GM19463 (cell line): ENCODE measurements at regions not wholly inside any gene's neighbourhood (a gene's known extent, or its start where the extent isn't known, plus 50 kb on each side); places are given as distances from the start of the nearest gene placed in this dataset.
A peak's percentile ranks its signal among the peaks of the same experiment; 100 is the strongest.

Experiments used
- ATAC-seq: cut with Tn5 transposase; IDR thresholded peaks from one replicate; pipeline ENCODE4 v1.9.1; 2021; ENCODE audit warnings: mild to moderate bottlenecking, moderate library complexity; ENCODE audit not compliant: unreplicated experiment

DNA sequence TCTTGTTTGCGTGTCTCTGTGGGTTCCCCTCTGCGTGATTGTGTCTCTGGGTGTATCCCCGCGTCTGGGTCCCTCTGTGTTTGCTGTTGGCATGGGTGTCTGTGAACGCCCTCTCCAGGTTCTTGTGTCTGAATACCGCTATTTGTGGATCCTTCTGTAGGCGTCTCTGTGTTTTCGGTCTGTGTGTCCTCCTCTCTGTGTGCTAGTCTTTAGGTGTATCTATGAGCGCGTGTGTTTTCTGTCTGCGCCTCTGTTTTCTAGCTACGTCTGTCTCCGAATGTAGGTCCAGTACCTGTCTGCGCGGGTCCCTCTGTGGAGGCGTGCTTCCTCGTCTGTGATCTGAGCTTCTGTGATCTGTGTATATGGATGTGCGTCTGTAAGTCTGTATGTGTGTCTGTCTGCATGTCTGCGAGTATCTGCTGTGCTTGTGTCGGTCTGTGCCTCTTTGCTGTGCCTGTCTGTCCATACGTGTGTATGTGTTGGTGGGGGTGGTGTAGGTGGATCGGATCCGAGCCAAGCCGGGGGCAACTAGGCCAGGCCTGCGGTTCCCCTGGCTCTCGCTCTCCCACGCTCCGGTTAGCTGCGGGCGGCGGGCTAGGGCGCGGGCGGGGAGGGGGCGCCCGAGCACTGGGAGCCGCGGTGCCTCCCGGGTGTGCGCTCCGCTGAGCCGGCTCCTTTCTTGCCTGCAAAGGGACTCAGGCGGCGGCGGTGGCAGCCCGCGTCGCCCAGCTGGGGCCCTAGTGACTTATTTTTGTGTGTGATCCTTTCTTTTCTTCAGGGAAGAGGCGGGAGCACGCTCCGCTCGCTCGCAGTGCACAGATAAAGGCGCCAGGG is 105.3 kb upstream of the E2F8 start:
- ATAC-seq, result peak; percentile 33

DNA sequence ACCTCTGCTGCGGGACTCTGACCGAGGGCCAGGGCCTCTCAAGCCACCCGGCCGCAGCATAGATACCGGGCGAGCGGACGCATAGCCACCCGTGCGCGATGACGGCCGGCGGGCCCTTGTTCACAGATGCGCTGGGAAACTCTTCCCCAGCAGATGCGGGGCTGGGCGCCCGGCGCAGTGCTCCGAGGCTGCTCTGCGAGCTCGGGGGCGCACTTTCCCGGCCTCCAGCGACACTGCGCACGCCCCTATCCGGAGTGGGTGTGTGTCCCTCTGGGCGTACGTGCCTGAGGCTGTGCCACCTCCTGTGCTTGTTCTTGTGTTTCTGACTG is 104.7 kb upstream of the E2F8 start:
- peak; percentile 33 for ATAC-seq

DNA sequence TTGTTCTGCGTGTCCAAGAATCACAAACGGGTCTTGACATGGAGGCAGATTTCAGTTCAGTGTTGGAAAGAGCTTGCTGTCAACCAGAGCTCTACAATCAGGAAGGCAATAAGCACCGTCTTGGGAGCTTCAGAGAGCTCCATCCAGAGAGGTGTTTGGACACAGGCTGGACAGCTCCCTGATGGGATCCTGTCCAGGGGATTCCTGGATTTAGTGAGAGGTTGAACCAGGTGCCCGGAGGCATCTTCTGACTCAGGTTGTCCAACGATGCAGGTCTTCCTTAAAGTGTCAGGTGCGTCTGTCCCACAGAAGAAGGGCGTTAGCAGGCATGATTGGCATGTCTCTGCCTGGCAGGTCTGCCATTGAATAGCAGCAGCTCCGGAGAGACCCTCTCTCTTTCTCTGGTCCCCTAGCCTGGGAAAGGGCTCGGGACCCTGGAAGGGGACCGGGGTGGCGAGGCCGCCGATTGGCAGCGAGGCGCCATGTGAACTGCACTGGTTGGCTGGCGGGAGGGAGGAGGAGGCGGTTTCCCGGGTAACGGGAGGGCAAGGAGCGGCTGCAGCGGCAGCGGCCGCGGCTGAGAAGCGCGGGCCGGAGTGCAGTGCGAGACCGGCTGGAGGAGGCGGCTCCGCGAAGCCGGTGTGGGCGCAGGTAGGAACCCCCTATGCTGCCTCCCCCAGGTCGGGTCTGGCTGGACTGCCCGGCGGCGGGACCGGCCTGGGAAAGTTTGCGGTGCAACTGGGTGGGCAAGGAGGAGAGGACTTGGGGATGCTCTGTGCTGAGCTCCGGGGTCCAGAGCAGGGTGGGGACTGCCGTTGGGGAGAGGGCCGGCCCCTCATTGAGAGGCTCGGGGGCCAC is 104.1 kb upstream of the E2F8 start:
- peak; percentile 48 for ATAC-seq

DNA sequence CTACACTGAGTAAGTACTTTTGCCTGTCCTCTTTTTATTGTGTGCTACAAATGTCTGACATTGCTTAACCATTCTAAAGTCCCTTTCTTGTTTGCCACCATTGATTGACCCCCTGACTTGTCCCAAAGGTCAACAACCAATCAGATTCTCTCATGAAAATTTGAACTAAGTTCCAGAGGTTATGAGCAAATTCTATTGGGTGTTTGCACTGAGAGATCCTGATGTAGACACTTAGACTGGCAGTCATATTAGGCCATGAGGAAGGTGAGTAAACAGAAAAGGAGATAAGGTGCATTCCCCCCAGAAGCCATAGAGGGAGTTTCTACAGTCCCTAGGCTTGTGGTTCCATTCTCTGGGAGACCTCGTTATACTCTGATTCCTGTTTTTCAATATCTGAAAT is 101.3 kb upstream of the E2F8 start:
- ATAC-seq, result no peak

DNA sequence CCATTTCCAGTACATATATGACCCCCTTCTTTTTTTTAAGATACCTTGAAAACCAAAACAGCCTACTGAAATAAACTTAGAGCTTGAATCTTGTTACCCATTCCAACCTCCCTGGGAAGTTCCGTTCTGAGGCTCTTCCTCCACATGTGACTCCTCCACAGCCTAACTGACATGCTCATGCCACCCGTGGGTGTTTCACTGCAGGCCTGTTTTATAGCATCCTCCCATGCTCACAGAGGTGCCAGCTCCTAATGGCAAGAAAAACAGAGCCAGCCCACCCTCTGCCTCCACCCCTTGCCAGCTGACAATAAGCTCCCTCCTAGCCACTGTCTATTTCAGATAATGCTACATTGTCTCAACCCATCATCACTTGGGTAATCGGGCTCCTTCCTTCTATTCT is 97.6 kb upstream of the E2F8 start:
- ATAC-seq, result no peak

DNA sequence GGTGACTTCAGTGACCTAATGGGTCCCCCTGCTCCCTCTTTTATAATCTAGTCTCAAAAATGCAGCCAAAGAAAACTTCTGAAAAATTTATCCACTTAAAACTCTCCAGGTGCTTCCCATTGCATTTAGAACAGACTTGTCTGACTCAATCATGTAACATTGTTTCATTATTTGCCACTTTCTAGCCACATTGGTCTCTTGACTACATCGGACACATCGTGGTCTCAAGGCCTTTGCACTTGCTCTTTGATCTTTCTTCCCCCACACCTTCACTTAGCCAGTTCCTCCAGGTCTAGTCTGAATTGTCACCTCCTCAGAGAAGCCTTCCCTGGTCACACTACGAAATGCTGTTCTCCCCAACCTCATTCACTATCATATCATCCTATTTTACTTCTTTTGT is 97.0 kb upstream of the E2F8 start:
- no peak for ATAC-seq

DNA sequence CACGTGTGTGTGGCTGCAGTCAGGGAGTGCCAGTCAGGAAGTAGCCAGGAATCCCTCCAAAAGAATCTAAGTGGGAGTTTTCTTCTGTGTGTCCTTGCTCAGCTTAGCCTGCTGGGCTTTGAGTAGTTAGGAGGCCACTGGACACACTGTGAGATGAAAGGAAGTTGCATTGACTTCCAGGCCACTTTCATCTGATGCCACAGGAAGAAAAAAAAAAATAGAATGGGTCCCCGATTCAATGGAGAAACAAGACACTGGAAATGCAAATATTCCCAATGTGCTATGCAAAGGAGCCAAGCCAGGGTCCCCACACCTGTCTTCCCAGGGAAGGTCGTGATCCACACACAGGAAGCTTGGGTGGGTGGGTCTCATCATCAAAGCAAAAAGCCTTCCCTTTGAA is 95.6 kb upstream of the E2F8 start:
- ATAC-seq, result no peak

DNA sequence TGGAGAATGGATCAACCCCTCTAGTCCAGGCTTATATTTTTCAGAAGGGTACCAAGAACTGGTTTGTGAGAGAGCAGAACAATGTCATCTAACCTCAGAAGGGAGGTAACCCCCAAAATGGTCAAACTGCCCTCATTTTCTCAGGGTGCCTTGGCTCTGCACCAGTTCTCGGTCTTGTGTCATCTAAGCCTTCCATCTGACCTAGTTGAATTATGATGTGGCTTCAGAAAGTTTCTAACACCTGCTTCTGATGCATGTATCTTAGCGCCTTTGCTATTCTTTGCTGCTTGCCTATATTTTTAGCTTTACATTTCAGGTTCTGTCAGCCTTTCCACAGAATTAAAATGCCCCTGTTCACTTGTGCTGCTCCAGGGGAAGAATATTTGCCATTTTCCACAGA is 91.7 kb upstream of the E2F8 start:
- peak; percentile 82 for ATAC-seq

DNA sequence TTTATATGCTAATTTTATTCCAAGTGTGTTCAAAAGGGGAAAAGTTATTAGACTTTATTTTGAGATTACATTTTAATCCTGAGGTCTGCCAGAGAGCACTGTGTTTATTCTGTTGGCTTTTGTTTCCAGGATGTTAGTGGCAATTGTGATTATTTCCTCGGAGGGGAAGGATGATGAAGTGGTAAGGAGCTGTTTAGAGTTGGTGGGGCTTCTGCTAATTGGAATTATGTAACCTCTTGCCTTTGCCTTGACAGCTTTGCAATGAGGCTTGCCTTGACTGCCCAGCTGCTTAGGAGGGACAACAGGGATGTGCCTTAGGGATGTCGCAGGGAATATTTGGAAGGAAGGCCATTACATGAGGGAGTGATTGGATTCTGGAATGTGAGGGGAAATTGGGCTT is 89.7 kb upstream of the E2F8 start:
- ATAC-seq, result no peak

DNA sequence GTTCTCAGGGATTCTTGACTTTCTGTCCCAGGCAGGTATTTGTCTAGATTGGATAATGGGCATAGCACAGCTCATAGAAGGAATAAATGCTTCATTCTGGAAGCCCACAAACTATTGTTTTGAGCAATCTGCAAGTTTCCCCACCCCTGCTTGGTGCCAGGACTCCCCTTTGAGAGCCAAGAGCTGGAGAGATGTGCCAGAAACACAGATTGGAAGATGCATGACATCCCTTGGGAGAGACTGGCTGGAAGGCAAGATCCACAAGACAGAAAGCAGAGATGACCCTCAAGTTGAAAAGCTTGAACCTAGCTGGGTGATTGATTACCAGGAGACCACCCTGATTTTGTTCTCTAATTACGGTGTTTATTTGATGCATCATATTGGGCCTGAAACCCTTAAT is 89.2 kb upstream of the E2F8 start:
- ATAC-seq, result no peak

DNA sequence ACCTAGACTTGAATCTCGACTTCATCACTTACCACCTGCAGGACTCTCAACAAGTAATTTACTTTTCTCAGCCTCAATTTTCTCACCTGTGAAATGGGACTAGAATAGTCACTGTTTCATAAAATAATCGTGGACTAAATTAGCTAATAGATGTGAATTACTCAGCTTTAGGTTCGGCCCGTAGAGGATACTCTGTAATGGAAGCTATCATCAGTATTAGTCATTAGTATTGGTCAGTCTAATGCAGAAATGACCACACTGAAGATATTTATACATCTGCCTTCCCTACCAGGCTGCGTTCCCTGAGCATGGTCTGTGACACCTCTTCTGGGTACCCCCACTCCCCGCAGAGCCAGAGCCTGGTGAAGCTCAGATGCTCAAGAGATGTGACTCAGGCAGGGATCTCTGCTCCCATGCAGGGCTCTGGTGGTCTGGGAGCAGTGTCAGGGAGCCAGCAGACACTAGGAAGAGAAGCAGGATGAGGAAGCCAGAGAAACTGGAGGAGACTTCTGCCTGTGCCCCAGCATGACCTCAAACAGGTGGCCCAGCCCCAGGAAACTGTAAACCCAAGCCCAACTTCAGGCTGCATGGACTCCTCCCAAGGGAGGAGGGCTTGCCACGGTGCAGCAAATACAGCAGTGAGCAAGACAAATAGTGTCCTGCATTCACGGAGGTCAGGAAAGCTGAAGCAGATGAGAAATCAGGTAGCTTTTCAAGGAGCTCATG is 88.0 kb upstream of the E2F8 start:
- no peak for ATAC-seq

DNA sequence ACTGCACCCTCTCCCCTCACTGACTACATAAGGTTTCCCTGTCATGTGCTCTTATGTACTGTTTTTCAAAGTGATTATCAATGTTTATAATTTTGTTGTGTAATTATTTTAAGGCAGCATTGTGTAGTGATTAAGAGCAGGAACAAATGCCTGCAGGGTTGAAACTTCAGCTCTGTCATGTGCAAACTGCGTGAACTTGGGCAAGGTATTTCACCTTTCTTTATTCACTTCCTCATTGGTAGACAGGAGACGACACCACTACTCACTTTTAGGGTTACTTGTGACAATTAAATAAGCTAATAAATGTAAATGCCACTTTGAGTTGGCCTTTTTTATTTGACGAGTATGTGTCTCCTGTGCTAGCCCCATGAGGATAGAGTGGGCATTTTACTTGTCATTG is 86.5 kb upstream of the E2F8 start:
- no peak for ATAC-seq

DNA sequence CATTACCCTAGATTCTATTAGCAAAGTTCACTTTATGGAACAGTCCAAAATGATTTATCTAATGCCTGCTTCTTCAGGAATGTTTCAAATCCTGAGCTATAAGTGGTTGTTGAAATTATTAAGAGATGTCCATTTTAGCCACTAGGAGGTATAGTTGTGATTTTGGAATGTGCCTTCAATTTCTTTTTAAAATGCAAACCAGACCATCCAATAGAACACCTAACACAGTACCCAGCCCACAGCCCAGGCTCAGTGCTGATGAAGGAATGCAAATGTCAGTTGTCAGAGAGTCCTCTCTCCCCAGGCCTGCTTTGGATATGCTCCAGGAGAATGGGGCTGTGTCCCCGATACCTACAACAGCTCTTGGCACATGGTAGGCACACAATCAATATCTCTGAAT is 85.8 kb upstream of the E2F8 start:
- ATAC-seq, result no peak

DNA sequence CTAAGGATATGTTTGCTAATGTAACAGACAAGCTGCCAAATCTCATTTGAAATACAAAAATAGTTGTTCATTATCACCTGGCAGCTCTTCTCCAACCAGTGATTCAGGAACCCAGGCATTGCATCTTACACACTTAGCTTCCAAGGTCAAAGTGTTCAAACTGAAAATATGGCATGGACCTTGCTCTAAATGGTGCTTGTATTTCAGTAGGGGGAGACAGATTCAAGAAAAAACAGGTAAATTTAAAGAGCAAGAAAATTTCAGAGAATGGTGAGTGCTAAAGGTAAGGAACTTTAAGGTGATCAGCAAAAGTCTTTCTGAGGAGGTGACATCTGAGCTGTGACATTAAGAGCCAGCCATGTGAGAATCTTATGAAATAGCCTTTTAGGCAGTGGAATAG is 82.8 kb upstream of the E2F8 start:
- no peak for ATAC-seq

DNA sequence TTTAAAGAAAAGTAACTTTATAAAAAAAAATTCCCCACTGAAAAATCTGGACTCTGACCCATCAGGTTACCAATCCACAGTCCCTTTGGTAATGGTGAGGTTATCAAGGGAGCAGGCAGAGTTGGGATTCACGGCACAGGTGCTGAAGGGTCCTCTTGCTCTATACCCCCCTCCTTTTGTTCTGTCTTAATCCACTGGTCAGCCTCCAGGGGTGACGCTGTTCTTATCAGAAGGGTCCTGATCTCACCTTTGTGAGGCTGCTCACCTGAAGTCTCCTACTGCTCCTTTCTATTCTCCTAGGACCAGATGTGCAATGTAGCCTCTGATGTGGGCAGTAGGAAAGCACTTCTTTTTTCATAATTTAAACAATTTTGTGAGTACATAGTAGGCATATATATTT is 80.6 kb upstream of the E2F8 start:
- no peak for ATAC-seq

DNA sequence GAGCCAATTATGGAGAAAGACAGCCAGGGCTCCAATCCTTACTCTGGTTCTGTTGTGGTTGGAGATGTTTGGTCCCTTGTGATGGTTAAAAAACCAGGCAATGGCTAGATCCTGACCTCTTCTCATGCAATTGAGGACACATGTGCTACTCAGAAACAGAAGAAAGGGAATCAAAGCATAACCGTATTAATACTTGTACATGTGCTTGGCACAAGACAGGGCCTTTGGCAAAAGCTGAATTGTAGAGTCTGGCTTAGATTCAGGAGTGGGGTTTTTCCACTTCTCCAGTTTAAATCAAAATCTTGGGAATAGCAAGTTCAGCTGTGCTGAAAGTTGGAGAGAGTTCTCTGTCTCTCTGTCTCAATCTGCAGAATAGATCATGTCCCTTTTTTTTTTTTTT is 80.1 kb upstream of the E2F8 start:
- ATAC-seq, result no peak

DNA sequence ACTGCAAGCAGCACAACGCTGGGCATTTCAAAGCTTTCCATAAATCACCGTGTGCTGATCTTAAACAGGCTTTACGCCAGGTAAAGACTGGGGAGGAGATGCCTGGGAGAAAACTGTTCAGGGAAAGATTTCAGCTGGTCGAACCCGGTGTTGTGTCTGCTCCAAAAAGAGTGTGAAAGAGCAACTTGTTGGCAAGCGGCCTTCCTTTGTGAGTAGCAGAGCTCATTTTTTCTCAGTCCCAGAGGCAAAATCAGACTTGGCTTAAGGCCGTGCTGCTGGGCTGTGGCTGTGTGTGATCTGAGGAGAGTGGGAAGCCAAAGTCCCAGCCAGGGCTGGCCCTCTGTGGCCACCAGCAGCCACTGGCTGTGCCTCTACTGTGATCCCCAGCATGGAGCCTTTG is 75.7 kb upstream of the E2F8 start:
- ATAC-seq, result no peak

DNA sequence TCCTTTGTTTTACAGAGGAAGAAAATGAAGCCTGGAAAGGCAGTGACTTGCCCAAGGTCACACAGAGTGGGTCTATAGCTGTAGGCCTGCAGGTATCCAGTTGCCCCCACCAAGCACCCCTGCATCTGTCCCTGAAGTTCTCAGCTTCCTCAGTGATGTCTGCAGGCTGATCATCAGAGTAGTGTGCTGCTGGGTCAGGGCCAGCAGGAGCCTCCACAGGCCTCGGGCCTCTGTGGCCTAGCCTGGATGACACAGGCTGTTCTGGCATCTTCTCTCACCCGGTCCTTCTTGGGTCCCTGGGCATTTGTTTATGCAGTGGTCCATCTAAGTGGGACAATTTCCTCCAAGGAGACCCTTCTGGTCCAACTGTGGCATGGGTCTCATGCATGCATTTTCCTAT is 74.8 kb upstream of the E2F8 start:
- ATAC-seq, result no peak

DNA sequence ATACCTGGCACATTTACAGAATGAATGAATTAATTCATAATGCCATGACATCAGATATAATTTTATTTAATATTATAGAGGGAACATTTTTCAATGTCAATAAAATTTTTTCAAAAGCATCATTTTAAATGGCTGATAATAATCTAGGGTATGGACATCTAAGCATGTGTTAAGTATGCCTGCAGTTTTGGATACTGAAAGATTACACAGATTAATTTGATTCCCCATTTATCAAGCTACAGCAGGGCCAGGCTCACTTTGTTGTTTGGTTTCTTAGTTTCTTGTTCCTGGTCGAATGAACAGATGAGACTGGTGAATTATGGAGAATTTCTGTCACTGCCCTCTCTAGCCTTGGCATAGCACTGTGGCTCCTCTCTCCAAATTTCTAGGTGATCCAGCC is 72.4 kb upstream of the E2F8 start:
- ATAC-seq, result no peak

DNA sequence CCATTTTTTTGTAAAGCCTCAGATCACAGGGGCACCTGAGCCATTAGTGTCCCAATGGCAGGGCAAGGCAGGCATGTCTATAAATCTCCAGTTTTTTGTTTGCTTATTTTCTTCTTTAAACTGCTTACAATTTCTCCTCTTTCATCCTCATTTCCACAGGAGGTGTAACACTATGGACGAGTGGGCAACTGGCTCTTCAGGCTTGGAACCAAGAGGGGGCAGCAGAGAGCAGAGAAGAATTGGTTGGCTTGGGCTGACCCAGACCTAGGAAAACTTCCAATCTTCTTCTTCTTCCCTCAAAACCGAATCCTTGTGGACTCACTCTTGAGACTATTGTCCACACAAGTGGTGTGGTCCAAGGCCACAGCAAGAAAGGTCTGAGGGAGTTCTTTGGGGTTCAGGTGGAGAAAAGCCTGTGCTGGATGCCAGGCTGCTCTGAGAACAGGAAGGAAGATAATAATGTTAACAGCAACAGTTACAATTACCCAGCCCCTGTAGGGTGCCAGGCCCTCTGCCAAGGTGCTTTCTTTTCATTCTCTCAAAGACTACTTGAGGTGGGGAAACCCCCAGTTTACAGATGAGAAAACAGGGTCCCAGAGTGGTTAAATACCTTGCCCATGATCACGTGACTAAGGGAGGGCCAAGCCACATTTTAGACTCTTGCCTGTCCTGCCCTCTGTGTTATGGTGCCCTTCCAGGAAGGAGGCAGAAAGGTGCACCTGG is 70.7 kb upstream of the E2F8 start:
- ATAC-seq, result no peak

DNA sequence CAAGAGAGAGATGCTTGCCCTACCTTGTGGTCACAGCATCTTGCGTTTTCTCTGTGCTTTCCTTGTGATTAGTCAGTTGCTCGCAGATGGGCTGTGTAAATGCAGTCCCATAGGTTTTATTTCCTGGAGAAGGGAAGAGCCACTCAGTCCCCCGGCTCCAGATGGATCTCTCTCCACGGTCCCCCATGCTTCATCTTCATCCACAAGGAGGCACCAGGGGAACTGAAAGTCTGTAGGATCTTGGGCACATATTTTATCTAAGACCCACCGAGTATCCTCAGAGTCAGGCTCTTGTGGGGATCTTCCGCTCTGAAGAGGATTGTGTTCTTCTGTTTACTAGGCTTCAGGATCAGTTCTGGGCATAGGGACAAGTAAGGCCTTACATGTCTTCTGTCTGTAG is 66.8 kb upstream of the E2F8 start:
- ATAC-seq, result no peak
